ENCODE measurements at regions not wholly inside any gene's neighbourhood (a gene's known extent, or its start where the extent isn't known, plus 50 kb on each side); places are given as distances from the start of the nearest gene placed in this dataset.

- no peak for TF ChIP-seq CTCF (conservative IDR thresholded peaks at IDR 0.05 in 1 of 2, IDR thresholded peaks at IDR 0.05 in 1 of 2; ENCODE audit: low read depth in 1 of 2, low read length in 2 of 2)
- no peak for TF ChIP-seq EZH2 (IDR thresholded peaks at IDR 0.05; ENCODE audit: low read length, missing control alignments)
These were observed 531.2 kb upstream of the SMIM21 start for GRCh38 chr18:75958683-75959082.

All from fibroblast of lung (primary cell).